Inflammatory macrophage treated with lipopolysaccharide for 1 hour (primary cell): ENCODE measurements at regions not wholly inside any gene's neighbourhood (a gene's known extent, or its start where the extent isn't known, plus 50 kb on each side); places are given as distances from the start of the nearest gene placed in this dataset.
"Not testable (repeated sequence)": the region's sequence is repeated elsewhere in the genome, so short reads cannot be mapped to it uniquely, and the experiment has no call there.

Experiments
- DNase-seq, 2 donors: peaks; one replicate each; pipeline ENCODE4 v3.0.0-alpha.2; 2020 to 2022

DNA sequence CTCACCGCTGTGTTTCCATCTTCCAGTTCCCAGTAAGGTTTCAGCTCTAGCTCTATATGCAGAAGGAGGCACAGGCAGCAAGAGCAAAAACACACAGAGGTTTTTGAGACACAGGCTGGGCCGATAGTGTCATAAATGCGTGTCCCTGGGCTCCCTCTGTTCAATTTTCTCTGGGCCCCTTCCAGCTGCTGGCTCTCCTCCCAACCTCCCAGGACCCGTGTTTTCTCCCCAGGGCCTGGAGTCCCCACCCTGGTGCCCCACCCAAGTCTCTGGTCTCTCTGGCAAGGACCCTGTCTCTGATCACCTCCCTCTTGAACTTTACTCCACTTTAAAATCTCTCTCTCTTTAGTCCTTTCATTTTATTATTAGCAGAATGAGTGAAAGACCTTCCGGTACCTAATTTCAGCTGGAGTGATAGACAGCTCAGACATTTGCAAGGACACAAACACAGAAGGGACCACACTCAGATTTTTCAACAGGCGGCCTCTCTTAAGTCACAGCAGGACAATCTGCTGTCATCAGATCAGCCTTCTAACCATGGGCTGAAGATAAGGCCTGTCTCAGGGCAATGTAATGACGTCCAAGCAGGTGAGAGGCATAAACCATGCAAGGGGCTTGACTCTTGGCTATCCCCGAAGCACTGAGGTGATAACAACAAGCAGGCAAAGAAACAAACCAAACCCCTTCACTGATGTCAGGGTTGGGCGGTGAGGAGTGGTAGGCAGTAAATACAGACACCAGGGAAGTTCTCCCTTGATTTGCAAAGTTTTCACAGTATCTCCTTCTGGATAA is 190.0 kb upstream of the IRS2 start:
- DNase-seq = no peak

DNA sequence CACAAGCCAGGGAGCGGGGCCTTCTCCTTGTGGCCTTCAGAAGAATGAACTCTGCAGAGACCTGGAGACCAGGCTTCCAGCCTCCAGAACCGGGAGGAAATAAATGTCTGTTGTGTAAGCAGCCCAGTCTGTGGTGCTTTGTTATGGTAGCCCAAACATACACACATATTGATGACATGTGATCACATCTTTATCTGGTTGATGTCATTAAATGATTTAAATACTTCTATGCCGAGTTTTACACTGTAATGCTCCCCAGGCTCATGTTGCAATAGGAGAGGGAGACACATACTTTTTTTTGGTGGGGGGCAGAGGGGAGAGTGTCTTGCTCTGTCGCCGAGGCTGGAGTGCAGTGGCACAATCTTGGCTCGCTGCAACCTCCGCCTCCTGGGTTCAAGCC is 188.0 kb upstream of the IRS2 start:
- no peak for DNase-seq

DNA sequence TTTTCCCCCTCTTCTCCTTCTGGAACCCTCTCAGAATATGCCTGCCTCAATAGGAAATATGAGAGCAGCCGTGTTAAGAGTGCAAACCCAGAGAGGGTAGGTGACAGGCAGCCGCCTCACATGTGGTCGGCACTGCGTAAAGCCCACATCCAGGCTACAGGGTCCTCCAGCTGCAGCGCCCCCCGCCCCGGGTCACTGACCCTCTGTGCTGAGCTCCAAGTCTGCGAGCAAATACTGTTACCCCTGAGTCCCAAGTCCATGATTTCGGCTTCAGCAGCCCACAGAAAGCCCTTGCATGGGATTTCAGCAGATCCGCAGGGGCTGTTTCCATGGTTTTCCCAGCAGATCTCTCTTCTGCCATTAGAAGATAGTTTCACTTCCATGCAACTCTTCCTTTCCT is 186.9 kb upstream of the IRS2 start:
- no peak for DNase-seq

DNA sequence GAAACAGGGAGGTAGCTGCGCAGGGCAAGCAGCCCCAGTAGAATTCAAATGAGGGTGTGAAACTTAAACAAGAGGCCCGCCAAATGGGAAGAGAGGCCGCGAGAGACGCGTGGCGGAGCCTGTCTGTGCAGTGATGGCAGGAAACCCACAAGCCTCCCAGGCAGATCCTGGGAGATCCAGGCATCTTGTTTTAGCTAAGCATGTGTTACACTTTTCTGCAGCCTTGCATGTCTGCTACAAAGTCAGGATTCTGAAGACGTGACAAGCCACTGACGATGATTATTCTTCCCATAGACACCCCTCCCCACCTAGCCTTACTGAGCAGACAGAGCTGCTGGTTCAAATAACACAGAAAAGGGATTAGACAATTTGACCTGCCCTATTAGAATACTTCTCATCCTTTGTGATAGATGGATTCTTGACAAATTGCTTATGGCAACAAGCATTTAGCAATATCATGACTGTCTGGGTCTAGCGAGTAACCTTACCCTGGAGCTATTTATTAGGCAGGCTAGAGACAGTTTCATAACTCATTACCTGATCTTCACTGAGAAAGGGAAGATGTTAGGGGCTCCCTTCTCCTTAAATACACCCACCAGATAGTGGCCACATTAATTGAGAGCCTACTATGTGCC is 185.2 kb upstream of the IRS2 start:
- no peak for DNase-seq

DNA sequence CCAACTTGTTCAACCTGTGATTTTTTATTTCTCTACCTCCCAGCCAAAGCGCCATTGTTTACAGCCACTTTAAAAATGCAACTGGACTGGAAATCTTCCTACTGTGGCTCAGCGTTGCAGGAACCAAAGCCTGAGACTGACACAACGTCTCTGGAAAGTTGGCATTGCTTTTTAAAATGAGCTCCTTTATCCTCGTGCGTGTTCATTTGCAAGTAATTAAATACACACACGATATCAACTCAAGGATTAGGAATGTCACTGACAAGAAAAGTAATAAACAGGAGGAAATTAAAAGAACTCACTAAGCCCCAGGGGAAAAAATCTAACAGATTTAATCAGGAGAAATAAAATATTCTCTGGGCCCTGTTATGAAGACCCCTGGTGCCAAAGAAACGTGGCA is 184.6 kb upstream of the IRS2 start:
- no peak for DNase-seq

DNA sequence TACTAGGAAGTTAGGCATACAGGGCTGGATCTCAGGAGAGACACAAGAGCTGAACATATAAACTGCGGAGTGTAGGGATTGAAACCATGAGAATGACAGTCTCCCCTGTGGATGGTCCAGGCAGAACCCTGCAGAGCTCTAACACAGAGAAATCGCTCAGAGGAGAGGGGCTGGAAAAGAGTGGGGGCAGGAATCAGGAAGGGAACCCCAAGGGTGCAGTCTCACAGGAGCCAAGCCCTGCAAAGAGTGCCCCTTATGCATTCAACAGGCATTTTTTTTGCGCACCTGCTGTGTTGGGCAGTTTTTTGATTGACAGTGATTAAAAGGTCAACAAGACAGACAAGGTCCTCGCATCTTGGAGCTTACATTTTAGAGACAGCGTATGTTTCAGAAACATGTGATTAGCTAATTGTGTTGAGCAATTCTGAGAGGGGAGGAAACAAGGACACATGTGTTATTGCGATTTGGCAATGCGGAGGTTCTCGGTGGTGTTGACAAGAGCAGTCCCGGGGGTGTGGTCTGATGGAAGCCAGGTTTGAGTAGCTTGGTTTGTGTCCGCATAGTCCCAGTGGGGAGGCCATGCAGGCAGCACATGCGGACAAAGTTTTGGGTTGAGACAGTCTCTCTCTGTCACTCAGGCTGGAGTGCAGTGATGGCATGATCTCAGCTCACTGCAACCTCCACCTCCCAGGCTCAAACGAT is 182.6 kb upstream of the IRS2 start:
- DNase-seq = no peak

DNA sequence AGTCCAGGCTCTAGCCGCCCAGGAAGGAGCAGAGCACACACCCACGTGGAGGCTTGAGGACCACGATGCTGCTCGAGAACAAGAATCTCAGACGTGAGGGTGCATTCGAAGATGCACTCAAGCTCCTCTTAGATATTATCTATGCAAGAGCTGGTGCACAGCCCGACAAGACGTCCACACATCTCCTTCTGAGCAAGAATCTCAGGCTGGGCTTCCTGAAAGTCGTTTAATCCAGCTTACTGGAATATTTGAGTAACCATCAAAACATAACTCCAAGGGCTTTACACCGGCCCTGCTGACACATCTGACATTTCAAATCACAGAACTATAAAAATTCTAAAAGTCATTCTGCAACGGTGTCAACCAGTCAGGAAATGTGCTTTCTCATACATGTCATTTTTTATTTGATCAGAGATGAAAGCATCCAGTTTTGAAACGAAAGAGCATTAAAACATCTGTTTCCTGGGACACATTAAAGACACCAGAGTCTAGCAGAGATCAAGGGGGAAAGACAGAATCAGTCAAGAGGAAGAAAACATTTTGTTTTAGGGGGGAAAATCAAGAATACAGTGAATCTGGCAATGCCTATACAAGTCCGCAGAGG is 177.7 kb upstream of the IRS2 start:
- no peak for DNase-seq

DNA sequence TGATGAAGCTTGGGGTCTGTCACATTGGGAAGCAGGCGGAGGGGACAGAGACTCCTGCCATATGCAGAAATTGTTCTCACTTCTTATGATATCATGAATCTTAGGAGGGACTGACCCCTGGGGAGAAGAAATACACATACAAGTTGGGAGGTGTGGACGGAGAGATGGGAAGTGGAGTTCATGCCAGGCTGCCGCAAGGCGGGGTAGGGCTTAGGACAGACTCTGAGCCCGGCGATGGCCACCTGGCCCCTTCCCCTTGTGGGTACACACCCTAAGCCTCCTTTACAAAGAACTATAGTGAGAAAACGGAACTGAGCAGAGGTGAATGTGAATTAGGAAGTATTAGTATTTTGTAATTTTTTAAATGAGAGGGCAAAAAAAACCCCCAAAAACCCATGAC is 177.0 kb upstream of the IRS2 start:
- no peak for DNase-seq

DNA sequence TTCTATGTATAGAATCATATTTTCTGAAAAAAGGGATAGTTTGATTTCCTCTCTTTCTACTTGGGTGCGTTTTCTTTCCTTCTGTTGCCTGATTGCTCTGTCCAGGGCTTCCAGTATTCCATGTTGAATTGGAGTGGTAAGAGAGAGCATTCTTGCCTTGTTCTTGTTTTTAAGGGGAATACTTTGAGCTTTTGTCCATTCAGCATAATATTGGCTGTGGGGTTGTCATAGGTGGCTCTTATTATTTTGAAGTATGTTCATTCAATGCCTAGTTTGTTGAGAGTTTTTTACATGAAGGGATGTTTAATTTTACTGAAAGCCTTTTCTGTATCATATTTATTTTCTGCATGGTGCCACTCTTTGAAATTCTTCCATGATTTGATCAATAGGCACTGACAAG is 173.5 kb upstream of the IRS2 start:
- no peak for DNase-seq

DNA sequence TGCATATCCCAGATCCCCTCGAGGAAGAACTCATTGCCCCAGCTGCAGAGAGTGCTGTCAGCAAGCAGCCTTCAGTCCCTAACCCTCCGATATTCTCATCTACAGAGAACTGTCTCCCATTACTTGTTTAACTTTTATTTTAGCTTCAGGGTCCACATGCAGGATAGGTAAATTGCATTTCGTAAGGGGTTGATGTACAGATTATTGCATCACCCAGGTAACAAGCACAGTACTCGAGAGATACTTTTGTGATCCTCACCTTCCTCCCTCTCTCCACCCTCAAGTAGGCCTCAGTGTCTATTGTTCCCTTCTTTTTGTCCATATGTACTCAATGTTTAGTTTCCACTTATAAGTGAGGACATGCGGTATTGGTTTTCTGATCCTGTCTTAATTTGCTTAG is 171.5 kb upstream of the IRS2 start:
- no peak for DNase-seq

DNA sequence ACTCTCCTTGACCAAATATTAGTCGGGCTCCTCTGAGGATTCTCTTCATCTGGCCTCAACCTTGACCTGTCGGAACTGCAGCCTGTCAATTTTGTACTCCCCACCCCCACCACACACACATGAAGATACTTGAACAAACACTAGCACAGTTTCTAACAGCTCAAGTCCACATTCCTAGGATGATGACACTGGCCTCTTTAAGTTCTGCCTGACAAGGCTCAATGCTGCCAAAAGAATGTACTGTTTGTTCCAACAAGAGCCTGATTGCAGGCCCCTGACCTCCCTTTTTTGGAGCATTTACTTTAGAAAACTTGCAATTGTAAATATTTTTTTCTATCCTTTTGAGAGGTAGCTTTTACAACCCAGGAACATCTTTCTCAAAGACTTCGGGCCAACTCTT is 169.2 kb upstream of the IRS2 start:
- no peak for DNase-seq

DNA sequence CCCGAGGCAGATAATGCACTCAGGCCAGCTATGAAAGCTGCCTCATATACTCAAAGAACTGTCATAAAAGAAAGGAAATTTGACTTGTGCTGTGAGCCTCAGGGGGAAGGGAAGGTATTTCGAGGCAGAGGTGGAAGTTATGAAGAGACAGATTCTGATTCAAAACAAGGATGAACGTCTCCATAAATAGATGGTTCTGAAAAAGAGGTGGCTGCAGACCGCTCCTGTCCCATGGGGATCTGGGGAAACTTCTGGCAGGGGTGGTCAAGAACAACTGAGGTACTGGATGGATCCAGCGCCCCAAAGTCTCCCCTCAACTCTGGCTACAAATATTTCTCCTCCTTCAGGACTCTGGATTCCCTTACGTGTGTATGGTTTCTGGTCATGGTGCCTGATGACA is 168.1 kb upstream of the IRS2 start:
- no peak for DNase-seq

DNA sequence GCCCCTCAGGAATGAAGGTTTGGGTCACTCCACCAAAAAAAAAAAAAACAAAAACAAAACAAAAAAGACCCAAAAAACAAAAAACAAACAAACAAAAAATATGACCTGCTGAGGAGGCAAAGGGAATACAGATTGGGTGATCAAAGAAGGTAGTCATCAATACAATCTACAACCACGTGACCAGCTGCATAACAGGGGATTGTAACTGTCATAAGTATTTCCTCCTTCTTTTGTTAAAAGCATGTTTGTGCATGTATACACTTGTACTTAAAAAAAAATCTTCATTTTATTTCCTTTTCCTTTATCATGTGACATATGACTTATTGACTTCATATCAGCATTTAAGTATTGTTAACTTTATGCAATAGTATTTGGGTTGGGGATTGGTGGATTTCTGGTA is 165.1 kb upstream of the IRS2 start:
- no peak for DNase-seq

DNA sequence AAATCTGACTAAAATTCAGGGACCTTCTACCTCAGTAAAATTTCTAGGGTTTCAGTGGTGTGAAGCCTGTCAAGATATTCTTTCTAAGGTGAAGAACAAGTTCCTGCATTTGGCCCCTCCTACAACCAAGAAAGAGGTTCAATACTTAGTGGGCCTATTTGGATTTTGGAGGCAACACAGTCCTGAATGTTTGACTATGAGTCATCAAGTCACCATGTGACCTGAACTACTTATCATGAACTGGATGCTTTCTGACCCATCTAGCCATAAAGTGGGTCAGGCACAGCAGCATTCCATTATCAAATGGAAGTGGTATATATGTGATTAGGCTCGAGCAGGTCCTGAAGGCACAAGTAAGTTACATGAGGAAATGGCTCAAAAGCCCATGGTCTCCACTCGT is 163.0 kb upstream of the IRS2 start:
- no peak for DNase-seq

DNA sequence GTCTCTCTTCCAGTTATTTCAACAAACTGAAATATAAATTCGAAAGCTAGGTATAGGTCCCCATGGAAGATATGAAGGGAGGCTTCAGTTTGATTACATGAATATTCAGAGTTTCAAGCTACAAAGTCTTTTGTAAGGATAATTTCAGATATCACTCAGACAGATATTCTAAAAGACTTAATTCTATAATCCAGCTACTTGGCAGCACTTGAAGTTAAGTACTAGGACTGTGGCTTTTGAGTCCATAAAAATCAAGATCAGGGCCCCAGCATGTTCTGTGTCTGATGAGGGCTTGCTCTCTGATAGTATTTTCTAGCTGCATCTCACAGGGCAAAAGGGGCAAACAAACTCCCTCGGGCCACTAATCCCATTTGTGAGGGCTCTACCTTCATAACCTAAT is 160.6 kb upstream of the IRS2 start:
- no peak for DNase-seq

DNA sequence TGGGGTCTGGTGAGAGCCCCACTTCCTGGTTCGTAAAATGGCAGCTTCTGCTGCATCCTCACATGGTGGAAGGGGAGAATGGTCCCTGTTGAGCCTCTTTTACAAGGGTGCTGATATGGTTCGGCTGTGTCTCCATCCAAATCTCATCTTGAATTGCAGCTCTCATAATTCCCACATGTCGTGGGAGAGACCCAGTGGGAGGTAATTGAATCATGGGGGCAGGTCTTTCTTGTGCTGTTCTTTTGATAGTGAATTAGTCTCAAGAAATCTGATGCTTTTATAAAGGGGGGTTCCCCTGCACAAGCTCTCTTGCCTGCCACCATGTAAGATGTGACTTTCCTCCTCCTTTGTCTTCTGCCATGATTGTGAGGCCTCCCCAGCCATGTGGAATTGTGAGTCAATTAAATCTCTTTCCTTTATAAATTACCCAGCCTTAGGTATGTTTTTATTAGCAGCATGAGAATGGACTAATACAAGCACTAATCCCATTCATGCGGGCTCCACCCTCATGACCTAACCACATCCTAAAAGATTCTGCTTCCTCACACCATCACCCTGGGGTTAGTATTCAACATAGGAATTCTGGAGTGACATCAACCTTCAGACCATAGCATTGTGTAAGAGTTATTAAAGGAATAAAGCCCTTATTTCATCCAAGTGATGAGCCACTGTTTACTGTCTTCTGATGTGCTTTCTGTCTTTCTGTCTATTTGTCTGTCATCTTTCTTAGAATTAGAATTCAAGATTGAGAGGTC is 159.0 kb upstream of the IRS2 start:
- DNase-seq = no peak

DNA sequence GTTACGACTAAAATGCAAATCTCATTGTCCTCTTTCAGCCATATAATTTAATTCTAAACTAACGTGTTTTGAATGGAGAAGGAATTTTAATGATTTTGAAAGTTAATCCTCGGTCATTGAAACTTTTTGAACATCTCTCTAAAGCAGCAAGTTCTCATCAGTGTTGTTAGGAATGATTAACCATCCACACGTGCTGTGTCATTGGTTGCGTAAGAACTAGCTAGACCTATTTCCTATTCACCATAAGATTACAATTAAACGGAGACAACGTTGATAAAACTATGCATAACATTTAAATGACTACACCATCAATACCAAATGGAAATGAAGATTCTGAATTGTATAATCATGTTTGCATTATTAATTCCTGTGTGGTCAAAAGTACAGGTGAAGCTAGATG is 155.6 kb upstream of the IRS2 start:
- DNase-seq = no peak

DNA sequence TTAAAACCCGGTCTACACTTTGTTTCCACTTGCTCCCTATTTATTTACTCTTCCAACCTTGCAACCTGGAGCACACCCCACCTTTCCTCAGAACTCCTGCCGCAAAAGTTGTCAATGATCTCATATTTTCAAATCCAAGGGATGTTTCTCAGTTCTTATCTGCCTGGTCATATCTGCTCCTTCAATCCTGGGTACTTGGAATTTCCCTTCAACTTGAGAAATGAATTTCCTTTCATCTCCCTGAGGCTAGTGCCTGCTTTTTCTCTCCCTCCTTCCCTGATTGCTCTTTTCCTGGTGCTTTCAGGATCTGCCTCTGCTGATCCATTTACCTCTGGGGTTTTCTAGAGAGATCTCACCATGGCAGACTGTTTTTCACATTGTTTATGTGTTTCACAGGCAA is 154.8 kb upstream of the IRS2 start:
- DNase-seq = no peak

DNA sequence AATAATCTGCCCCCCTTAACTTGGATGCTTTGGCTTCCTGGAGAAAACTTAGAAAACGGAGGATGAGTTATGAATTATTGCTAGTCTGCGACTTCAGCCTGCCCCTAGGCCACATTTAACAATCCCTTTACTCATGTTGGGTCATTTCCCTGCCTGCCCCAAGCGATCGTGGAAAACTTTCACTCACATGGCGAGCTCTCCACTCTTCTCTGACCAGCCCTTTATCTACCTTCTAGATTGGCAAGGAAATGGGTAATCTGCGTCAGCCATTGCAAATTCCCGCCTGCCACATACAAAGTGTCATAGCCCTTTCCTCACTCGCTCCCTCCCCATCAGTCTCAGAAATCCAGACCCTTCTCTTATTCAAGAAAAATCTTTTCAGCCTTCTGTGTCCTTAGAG is 154.3 kb upstream of the IRS2 start:
- no peak for DNase-seq

DNA sequence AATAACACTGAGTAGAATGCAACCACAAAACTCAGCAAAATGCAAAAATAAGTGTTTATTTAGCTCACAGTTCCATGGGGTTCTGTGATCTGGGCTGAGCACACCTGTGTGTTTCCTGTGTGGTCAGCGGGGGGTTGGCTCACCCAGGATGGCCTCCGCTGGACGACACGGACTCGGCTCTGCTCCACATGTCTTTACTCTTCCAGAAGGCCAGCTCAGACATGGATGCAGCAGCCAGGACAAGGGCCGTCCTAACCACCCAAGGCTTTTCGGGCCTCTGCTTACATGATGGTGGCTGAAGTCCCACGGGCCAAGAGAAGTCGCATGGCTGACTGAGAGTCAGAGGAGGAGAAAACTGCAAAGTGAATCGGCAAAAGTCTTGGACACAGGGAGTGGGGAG is 153.5 kb upstream of the IRS2 start:
- DNase-seq = no peak

DNA sequence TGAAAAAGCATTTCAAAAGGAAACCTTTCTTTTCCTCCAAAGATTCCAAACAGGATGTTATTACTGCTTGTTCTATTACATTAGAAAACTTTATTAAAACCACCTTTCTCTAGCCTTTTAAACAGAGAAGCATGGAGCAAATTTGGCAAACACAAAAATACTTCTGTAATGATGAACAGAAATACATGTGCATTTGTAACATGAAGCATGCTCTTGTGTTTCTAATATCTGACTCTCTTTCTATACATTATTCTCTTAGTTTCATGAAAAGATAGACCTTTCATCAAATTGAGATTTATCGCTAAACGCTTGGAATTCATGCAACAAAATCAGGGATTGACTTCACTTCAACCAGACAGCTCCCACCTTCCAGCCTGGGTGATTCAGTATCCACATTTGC is 152.8 kb upstream of the IRS2 start:
- DNase-seq = no peak

DNA sequence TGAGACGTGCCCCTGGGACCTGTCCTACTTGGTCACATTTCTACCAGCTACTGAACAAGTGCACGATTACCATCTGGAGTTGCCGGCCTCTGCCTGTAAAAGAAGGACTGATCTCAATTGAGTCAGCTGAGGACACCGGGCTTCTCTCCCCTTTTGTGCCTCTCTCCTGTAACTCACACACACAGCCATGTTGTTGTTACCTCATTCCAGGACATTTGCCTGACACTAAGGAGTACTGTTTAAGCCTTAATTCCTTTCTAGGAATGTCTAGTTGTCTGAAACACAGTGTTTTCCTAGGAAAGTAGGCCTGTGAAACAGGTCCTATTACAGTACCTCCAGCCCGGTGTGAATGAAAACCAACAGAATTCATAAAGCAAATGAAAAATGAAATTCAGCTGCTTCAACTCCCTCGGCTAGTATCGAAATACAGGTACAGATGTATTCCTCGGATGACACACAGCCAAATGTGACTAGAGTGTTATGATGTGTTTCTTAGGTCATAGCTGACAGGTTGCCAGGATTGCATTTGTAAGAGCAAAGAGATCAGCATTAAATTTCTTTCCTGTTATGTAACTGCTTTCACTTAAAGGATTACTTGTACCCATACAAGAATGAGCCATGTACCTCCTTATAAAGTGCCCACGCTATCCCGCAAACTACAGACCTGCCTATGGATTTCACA is 152.0 kb upstream of the IRS2 start:
- DNase-seq = no peak

DNA sequence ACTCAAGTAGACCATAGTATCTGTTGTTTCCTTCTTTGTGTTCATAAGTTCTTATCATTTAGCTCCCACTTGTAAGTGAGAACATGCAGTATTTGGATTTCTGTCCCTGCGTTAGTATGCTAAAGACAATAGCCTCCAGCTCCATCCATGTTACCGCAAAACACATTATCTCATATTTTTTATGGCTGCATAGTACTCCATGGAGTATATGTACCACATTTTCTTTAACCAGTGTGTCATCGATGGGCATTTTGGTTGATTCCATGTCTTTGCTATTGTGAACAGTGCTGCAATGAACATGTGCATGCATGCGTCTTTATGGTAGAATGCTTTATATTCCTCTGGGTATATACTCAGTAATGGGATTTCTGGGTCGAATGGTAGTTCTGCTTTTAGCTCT is 148.1 kb upstream of the IRS2 start:
- not testable (repeated sequence) for DNase-seq
